ENCODE measurements at regions not wholly inside any gene's neighbourhood (a gene's known extent, or its start where the extent isn't known, plus 50 kb on each side); places are given as distances from the start of the nearest gene placed in this dataset.
"Not testable (repeated sequence)": the region's sequence is repeated elsewhere in the genome, so short reads cannot be mapped to it uniquely, and the experiment has no call there.

DNA sequence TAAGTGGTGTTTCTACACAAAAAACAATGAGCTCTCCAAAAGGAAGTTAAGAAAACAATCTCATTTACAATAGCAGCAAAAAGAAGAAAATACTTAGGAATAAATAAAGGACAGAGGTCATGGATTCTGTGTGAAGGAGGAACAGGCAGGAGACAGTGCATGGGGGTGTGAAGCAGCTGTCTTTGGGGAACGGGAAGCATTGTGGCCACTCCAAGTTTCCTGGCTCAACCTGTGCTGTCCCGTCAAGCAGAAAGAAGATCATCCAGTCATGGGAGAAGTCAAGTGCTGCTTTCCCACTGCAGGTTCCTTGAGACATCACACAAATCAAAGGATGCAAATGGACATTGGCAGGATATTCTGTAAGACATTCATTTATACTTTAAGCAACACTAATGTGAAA lies 66.1 kb upstream of the MAML3 start:
- no peak overlapping the region for H3K4me3 ChIP-seq (ENCODE audit: low read depth, poor library complexity, severe bottlenecking)
- TF ChIP-seq, protein P1, sequence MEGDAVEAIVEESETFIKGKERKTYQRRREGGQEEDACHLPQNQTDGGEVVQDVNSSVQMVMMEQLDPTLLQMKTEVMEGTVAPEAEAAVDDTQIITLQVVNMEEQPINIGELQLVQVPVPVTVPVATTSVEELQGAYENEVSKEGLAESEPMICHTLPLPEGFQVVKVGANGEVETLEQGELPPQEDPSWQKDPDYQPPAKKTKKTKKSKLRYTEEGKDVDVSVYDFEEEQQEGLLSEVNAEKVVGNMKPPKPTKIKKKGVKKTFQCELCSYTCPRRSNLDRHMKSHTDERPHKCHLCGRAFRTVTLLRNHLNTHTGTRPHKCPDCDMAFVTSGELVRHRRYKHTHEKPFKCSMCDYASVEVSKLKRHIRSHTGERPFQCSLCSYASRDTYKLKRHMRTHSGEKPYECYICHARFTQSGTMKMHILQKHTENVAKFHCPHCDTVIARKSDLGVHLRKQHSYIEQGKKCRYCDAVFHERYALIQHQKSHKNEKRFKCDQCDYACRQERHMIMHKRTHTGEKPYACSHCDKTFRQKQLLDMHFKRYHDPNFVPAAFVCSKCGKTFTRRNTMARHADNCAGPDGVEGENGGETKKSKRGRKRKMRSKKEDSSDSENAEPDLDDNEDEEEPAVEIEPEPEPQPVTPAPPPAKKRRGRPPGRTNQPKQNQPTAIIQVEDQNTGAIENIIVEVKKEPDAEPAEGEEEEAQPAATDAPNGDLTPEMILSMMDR (IDR thresholded peaks at IDR 0.05): no peak
- no peak for TF ChIP-seq POLR2A (IDR thresholded peaks at IDR 0.05)
- DNase-seq (ENCODE audit: low spot score in 2 of 2): no peak
- WGBS, 2 donors: 60 to 76% methylated on average over 2 of the region's 2 CpGs
- intact Hi-C loops (cut with DNase I; ENCODE audit: low total_unique reads): no loop called here

DNA sequence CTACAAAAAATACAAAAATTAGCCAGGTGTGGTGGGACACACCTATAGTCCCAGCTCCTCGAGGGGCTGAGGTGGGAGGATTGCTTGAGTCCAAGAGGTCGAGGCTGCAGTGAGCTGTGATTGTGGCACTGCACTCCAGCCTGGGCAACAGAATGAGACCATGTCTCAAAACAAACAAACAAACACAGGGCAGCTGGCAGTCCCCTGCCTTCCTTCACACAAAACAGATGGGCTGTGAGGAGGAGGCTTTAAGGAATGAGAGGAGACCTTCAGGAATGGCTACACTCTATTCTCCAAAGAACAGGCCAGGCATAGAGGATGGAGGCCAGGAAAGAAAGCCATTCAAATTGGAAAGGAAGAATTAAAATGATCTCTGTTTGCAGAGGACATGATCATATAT lies 65.6 kb upstream of the MAML3 start:
- intact Hi-C loops (cut with DNase I; ENCODE audit: low total_unique reads): no loop called here
- 61 to 68% methylated on average over 2 of the region's 2 CpGs for WGBS, 2 donors
- DNase-seq (ENCODE audit: low spot score in 2 of 2): no peak

DNA sequence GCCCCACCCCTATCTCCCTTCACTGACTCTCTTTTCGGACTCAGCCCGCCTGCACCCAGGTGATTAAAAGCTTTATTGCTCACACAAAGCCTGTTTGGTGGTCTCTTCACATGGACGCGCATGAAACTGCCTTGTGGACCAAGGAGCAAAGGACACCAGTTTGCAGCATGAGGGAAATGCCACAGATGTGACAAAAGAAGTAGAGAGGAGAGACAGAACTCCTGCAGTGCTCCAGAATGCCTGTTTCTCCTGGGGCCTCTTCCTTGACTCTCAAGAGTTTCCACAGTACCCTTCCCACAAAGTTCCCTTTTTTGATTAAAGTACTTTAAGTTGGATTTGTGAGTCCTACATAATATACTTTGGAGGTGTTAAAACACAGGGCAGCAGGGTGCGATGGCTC lies 65.1 kb upstream of the MAML3 start:
- intact Hi-C loops (cut with DNase I; ENCODE audit: low total_unique reads); H3K4me3 ChIP-seq (ENCODE audit: low read depth, poor library complexity, severe bottlenecking); DNase-seq (ENCODE audit: low spot score in 2 of 2): not testable (repeated sequence)
- WGBS, 2 donors: 93 to 94% methylated on average over 5 of the region's 5 CpGs

More for the DNA sequence above, 65.6 kb upstream of the MAML3 start:
- no peak for TF ChIP-seq POLR2A (IDR thresholded peaks at IDR 0.05)
- TF ChIP-seq, protein P1 (IDR thresholded peaks at IDR 0.05): no peak
- H3K4me3 ChIP-seq (ENCODE audit: low read depth, poor library complexity, severe bottlenecking): no peak overlapping the region

DNA sequence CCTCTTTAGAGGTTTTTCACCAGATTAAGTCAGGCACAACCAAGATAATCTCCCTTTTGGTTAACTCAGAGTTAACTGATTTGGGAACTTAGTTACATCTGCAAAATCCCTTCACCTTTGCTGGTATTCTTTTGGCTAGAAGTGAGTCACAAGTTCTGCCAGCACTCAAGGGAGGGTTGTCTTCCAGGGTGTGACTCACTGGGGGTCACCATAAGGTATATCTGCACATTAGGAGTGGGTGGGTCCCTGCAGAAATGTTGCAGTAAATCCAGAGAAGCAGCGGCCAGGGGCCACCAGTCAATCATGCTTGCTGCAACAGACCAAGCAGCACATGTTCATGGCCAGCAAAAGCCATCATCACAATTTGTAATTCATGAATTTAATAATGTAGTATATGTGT lies 59.8 kb upstream of the MAML3 start:
- TF ChIP-seq, protein P1 (IDR thresholded peaks at IDR 0.05): no peak
- no peak for TF ChIP-seq POLR2A (IDR thresholded peaks at IDR 0.05)
- DNase-seq (ENCODE audit: low spot score in 2 of 2): no peak
- WGBS, 2 donors: 74 to 89% methylated on average over 1 of the region's 1 CpG
- intact Hi-C loops (cut with DNase I; ENCODE audit: low total_unique reads): no loop called here
- no peak overlapping the region for H3K4me3 ChIP-seq (ENCODE audit: low read depth, poor library complexity, severe bottlenecking)

DNA sequence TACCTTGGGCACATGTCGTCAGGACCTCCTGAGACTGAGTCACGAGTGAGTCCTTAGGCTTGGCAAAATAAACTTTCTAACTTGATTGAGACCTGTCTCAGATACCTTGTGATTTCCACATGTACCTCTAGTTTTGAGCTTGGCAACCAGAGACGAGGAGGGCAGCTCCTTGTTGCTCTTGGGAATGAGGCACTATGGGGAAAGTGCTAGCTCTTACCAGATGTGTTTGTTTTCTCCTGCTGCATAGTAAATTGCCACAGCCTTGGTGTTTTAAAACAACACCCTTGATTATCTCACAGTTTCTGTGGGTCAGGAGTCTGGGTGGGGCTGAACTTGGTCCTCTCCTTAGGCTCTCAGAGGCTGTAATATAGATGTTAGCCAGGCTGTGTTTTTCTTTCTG lies 59.1 kb upstream of the MAML3 start:
- whole genome bisulfite sequencing, 2 donors: 66 to 78% methylated on average over 3 of the region's 3 CpGs
- intact Hi-C loops (cut with DNase I; ENCODE audit: low total_unique reads): no loop called here
- H3K4me3 ChIP-seq (ENCODE audit: low read depth, poor library complexity, severe bottlenecking): no peak overlapping the region
- no peak for DNase-seq (ENCODE audit: low spot score in 2 of 2)
- TF ChIP-seq POLR2A (IDR thresholded peaks at IDR 0.05): no peak
- TF ChIP-seq, protein P1 (IDR thresholded peaks at IDR 0.05): no peak

DNA sequence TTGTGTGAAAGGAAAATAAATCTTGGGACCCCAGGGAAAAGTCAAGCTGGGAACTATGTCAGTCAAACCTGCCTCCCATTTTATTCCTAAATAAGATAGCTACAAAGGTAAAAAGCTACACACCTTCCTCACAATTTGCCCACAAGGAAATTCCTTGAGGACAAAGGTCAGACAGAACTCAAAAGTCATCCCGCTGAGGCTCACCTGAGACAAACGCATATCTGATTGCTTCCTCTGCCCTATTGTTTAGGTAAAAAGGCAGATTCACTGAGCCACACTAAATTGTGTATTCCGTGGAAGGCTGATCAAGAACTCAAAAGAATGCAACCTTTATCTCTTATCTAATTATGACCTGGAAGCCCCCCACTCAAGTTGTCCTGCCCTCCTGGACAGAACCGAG lies 58.7 kb upstream of the MAML3 start:
- intact Hi-C loops (cut with DNase I; ENCODE audit: low total_unique reads): no loop called here
- WGBS, 2 donors: 83 to 84% methylated on average over 4 of the region's 4 CpGs
- no peak for TF ChIP-seq POLR2A (IDR thresholded peaks at IDR 0.05)
- H3K4me3 ChIP-seq (ENCODE audit: low read depth, poor library complexity, severe bottlenecking): no peak overlapping the region
- no peak for DNase-seq (ENCODE audit: low spot score in 2 of 2)

DNA sequence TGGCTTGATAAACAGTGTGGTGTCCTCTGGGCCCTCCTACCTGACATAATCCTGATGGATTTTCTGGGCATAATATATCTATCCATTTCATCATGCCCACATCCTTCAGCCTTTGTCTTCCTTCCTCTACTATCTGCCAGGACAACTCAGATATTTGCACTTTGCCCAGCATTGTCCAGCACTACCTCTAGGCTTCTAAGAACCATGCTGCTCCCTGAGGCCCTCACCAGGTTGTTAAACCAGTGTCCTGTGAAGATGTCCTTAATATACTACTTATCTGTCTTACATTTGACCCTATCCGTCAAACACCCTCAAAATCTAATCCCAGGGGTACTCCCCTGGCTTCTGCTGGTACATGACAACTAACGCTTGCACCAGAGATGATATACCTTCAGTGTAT lies 58.2 kb upstream of the MAML3 start:
- TF ChIP-seq, protein P1 (IDR thresholded peaks at IDR 0.05): no peak
- no peak for TF ChIP-seq POLR2A (IDR thresholded peaks at IDR 0.05)
- no peak overlapping the region for H3K4me3 ChIP-seq (ENCODE audit: low read depth, poor library complexity, severe bottlenecking)
- no peak for DNase-seq (ENCODE audit: low spot score in 2 of 2)
- intact Hi-C loops (cut with DNase I; ENCODE audit: low total_unique reads): no loop called here
- WGBS, 2 donors: 92 to 99% methylated on average over 2 of the region's 2 CpGs

Measured in lower leg skin (tissue), 4 donors.